ENCODE measurements at regions not wholly inside any gene's neighbourhood (a gene's known extent, or its start where the extent isn't known, plus 50 kb on each side); places are given as distances from the start of the nearest gene placed in this dataset.
"Not testable (repeated sequence)": the region's sequence is repeated elsewhere in the genome, so short reads cannot be mapped to it uniquely, and the experiment has no call there.

DNA sequence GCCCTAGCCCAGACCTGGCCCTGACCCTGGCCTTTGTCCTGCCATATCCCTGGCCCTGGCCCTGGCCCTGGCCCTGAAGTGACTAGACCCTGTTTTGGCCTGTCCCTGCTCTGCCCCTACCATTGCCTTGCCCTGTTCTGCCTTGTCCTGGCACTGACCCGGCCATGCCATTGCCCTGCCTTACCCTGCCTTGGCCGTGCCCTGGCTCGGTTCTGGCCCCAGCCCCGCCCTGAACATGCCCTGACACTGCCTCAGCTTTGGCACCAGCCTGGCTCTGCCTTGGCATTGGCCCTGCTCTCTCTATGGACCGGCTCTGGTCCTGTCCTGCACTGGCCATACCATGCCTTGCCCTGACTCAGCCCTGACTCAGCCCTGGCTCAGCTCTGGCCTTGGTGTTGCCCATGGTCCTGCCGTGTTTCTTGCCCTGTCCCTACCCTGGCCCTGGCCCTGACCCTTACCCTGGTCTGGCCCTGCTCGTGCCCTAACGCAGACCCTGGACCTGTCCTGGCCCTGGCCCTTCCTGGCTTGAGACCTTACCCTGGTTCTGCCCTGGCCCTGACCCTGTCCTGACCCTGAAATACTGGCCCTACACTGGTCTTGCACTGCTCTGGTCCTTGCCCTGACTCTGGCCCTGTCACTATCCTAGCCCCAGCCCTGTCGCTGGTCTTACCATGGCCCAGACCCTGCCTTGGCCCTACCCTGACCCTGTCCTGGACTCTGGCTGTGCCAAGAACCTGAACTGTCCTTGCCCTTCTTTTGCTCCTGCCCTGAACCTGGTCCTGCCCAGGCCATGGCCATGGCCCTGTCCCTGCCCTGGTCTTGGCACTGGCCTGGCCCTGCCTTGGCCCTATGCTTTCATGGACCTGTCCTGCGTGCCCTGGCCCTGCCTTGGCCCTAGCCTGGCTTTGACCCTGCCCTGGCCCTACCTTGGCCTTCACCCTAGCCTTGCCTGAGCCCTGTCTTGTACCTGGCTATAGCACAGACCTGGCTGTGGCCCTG lies 224.6 kb downstream of the LIPI start:
- WGBS, 10 experiments: 44 to 88% methylated on average over 3 to 4 of the region's 10 CpGs; no CpG with 5 or more reads in 8 of the 10 experiments
- in situ Hi-C loops (cut with MboI; ENCODE audit: low pct_unique_long_range_greater_than_20kb in 2 of 9, low sequenced_read_pairs in 9 of 9, unreplicated experiment in 9 of 9); H3K4me1 ChIP-seq (replicated peaks in 1 of 2); H3K27ac ChIP-seq; H3K4me3 ChIP-seq: not testable (repeated sequence)
- ATAC-seq (replicated peaks in 6 of 8): peak in 1 of 8 experiments; percentile 16

DNA sequence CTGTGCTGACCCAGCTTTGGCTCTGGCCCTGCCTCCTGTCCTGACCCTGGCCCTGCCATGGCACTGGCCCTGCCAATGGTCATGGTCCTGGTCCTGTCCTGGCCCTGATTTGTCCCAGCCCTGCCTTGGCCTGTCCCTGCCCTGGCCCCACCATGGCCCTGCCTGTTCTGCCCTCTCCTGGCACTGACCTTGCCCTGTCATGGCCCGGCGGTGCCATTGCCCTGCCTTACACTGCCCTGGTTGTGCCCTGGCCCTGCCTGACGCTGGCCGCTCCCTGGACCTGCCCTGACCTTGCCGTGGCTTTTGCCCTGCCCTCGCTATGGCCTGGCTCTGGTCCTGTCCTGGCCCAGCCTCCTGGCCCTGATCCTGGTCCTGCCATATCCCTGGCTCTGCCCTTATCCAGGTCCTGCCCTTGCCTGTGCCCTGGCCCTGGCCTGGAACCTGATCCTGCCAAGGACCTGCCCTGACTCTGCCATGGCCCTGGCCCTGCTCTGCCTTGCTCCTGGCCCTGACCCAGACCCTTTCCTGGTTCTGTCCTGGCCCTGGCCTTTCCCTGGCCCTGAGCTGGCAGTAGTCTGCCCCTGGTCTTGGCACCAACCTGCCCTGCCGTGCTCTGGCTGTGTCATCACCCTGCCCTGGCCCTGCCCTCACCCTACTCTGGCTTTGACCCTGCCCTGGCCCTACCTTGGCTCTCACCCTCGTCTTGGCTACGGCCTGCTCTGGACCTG lies 225.5 kb downstream of the LIPI start:
- in situ Hi-C loops (cut with MboI; ENCODE audit: low pct_unique_long_range_greater_than_20kb in 2 of 9, low sequenced_read_pairs in 9 of 9, unreplicated experiment in 9 of 9); H3K4me1 ChIP-seq (replicated peaks in 1 of 2); ATAC-seq (replicated peaks in 6 of 8); H3K4me3 ChIP-seq; H3K27ac ChIP-seq: not testable (repeated sequence)
- WGBS, 10 experiments: 67 to 81% methylated on average over 1 to 6 of the region's 9 CpGs; no CpG with 5 or more reads in 8 of the 10 experiments

DNA sequence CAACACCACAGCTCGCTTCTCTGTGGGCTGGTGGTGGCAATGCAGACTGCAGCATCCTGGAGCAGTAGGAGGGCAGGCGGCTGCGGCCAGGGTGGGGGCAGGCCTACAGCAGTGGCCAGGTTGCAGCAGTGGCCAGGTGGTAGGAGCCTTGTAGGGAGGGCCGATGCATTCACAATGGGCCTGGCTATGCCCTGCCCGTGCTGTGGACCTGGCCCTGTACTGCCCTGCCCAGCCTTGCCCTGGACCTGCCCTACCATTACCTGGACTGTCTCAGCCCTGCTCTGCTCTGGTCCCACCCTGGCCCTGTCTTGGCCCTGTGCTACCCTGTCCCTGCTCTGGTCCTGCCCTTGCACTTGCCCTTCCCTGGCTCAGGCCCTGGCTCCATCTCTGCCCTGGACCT lies 226.0 kb downstream of the LIPI start:
- H3K27ac ChIP-seq; in situ Hi-C loops (cut with MboI; ENCODE audit: low pct_unique_long_range_greater_than_20kb in 2 of 9, low sequenced_read_pairs in 9 of 9, unreplicated experiment in 9 of 9); ATAC-seq (replicated peaks in 6 of 8); H3K4me1 ChIP-seq (replicated peaks in 1 of 2); H3K4me3 ChIP-seq: not testable (repeated sequence)
- WGBS, 10 experiments: no CpG with 5 or more reads among the region's 5 CpGs

DNA sequence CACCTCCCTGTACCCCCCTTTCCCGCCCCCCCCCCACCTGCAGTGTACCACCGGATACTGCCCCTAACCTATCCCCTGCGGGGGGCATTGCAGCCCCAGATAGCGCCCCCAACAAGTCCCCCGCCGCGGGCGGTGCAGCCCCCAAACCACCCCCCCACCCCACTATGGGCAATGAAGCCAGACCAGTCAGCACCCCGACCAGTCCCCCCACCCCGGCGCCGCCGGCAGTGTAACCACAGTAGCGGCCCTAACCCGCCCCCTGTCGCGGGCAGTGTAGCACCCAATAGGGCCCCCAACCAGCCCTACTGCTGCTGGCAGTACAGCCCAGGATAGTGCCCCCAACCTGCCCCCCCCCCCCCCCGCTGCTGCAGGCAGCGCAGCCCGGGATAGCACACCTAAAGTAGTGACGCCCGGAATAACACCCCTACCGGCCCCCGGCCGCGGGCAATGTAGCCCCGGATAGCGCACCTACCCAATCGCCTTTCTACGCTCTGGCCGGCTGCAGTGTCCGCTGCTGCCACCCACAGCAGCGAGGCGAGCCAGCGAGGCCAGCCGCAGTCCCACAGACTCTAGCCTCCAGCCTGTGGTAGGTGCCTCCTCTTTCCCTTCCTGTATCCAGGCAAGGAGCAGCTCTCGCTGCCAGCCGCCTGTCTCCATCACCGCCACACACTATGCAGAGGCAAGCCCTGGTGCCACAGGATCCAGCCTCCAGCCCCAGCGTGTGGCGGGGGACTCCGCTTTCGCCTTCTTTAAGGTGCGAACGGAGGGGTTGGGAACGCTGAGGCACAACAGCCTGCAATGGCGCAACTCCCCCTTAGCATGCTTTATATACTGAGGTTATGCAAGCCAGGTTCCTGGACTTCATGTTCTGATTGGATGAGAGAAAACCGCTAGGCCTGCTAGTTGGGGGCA lies 229.3 kb downstream of the LIPI start:
- ATAC-seq (replicated peaks in 6 of 8); in situ Hi-C loops (cut with MboI; ENCODE audit: low pct_unique_long_range_greater_than_20kb in 2 of 9, low sequenced_read_pairs in 9 of 9, unreplicated experiment in 9 of 9); H3K4me1 ChIP-seq (replicated peaks in 1 of 2); H3K27ac ChIP-seq; H3K4me3 ChIP-seq: not testable (repeated sequence)
- no CpG with 5 or more reads among the region's 48 CpGs for WGBS, 10 experiments

DNA sequence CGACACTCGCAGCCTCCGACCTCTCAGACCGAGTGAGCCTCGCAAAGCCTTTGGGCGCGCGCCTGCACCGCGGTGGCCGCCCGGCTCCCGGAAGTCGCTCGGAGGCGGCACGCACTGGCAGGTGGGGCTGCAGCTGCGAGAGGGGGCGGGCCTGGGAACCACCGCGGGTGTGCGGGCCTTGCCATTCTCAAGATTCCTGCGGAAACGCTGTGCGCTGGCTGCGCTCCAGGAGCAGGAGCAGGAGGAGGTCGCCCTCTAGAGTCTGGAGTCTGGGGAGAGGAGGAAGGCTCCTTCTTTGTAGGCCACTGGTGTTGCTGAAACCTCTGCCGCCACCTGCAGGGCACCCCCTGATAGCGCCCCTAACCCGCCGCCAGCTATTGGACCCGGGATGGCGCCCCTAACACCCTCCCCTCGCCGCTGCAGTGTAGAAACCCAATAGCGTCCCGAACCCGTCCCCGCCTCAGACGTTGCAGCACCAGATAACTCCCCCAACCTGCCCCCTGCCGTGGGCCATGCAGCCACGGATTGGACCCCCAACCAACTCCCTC lies 230.6 kb downstream of the LIPI start:
- in situ Hi-C loops (cut with MboI; ENCODE audit: low pct_unique_long_range_greater_than_20kb in 2 of 9, low sequenced_read_pairs in 9 of 9, unreplicated experiment in 9 of 9); H3K4me1 ChIP-seq (replicated peaks in 1 of 2); H3K27ac ChIP-seq: not testable (repeated sequence)
- peak overlapping the region in 2 of 5 donors; percentile 23 to 46 for H3K4me3 ChIP-seq
- no CpG with 5 or more reads among the region's 42 CpGs for WGBS, 10 experiments
- ATAC-seq (replicated peaks in 6 of 8): peak in 7 of 8 experiments; percentile 71 to 97 (median 81)

DNA sequence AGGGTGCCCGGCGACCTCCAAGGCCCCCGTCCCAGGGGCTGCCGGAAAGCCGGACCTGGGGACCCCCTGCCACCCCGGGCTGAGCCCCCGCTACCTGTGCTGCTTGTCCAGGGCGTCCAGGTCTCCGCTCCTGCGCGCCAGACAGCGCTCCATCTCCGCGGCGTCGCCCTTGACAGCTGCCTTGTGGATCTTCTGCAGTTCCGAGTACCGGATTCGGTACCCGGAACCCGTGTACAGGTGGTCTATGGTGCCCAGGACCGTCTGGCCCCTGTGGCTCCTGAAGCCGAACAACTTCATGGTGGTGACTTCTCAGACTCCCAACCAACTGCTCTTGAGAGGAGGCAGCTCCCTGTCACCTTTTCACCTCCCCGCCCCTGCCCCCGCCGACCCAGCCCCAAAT lies 231.1 kb downstream of the LIPI start:
- in situ Hi-C loops (cut with MboI; ENCODE audit: low pct_unique_long_range_greater_than_20kb in 2 of 9, low sequenced_read_pairs in 9 of 9, unreplicated experiment in 9 of 9); H3K4me1 ChIP-seq (replicated peaks in 1 of 2); H3K27ac ChIP-seq: not testable (repeated sequence)
- H3K4me3 ChIP-seq: peak overlapping the region in 2 of 5 donors; percentile 23 to 46
- no CpG with 5 or more reads among the region's 26 CpGs for WGBS, 10 experiments
- peak in 2 of 8 experiments; percentile 16 to 24 for ATAC-seq (replicated peaks in 6 of 8)

DNA sequence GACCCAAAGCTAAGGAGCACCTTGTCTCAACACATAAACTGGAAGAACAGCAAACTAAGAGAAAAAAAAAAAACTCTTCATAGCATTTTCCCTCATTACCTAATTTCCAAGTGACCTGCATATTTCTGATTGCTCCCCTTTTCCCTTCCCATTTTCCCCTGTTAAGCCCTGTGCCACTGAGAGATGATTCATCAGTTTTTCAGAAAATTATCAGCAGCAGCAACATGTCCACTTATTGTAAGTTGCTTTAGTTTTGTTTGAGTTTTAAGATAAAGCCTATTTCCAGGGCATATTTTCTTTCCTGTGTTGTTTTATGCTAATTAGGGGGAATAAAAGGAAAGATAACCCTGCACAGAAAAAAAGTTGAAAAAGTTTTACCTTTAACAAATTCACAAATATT lies 236.2 kb downstream of the LIPI start:
- H3K27ac ChIP-seq; in situ Hi-C loops (cut with MboI; ENCODE audit: low pct_unique_long_range_greater_than_20kb in 2 of 9, low sequenced_read_pairs in 9 of 9, unreplicated experiment in 9 of 9); ATAC-seq (replicated peaks in 6 of 8); H3K4me3 ChIP-seq; H3K4me1 ChIP-seq (replicated peaks in 1 of 2): not testable (repeated sequence)

DNA sequence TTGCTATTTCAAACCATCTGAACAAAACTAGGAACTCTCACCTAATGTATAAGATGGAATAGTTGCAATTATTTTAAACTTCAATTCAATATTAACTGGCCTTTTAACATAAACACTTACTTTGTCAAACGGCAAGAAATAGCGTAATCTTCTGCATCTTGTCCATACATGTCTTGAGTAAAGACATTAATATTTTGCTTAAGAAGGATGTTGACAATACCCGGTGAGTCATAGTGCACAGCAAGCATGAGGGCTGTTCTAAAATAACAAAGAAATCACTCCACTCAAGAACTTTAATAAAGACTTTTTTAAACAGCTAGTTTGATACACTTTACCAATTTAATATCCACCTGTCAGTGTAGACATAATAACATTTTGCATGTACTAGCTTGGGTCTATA lies 240.9 kb downstream of the LIPI start:
- in situ Hi-C loops (cut with MboI; ENCODE audit: low pct_unique_long_range_greater_than_20kb in 2 of 9, low sequenced_read_pairs in 9 of 9, unreplicated experiment in 9 of 9); H3K27ac ChIP-seq; H3K4me1 ChIP-seq (replicated peaks in 1 of 2); H3K4me3 ChIP-seq: not testable (repeated sequence)
- peak in 1 of 8 experiments; percentile 50 for ATAC-seq (replicated peaks in 6 of 8)
- WGBS, 10 experiments: 40% methylated on average over 1 of the region's 3 CpGs; no CpG with 5 or more reads in 9 of the 10 experiments

DNA sequence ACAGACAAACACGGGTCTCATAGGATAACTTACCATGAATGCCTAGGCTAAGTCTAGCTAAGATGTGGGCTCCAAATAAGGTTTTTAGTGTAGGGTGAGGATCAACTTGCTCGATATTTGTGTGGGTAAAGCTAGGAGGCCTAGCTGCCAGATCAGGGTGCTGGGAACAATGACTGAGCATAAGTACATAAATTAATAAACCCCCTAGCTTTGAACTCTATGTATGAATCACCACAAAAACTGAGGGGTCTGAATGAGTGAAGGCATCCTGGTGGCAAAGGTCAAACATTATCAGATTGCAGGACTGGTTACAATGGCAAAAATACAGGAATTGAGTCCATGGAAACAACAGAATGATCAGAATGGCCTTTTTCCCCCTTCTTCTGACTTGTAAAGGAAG lies 241.8 kb downstream of the LIPI start:
- H3K4me1 ChIP-seq (replicated peaks in 1 of 2); ATAC-seq (replicated peaks in 6 of 8); in situ Hi-C loops (cut with MboI; ENCODE audit: low pct_unique_long_range_greater_than_20kb in 2 of 9, low sequenced_read_pairs in 9 of 9, unreplicated experiment in 9 of 9); H3K4me3 ChIP-seq; H3K27ac ChIP-seq: not testable (repeated sequence)
- WGBS, 10 experiments: 0 to 29% (median 13%) methylated on average over 1 to 2 of the region's 2 CpGs; no CpG with 5 or more reads in 6 of the 10 experiments

DNA sequence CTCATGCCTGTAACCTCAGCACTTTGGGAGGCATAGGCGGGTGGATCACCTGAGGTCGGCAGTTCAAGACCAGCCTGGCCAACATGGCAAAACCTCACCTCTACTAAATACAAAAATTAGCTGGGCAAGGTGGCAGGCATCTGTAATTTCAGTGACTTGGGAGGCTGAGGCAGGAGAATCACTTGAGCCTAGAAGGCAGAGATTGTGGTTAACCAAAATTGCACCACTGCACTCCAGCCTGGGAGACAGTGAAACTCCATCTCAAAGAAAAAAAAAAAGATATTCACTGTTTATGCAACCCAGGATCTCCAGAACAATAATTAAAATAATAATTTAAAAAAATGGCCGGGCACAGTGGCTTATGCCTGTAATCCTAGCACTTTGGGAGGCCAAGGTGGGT lies 247.5 kb downstream of the LIPI start:
- H3K4me3 ChIP-seq; H3K4me1 ChIP-seq (replicated peaks in 1 of 2); H3K27ac ChIP-seq; ATAC-seq (replicated peaks in 6 of 8); in situ Hi-C loops (cut with MboI; ENCODE audit: low pct_unique_long_range_greater_than_20kb in 2 of 9, low sequenced_read_pairs in 9 of 9, unreplicated experiment in 9 of 9): not testable (repeated sequence)
- 0 to 100% (median 20%) methylated on average over 1 to 2 of the region's 3 CpGs; no CpG with 5 or more reads in 5 of the 10 experiments for WGBS, 10 experiments

DNA sequence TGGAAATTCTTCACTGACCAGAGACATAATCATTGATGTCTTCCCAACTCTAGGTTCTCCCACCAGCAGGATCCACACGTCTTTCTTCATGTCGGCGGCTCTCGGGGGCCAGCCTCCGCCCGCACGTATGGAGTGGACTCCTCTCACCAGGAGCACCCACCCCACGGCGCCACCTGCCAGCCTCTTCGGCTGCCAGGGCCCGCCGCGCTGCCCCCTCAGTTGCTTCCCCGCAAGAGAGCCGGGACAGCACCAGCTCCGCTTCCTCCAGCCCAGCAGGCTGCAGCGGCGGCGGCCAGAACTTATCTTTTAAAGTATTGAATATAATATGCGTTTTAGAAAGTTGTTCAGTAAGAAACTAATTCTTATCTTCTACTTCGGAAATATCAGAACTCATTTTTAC lies 273.5 kb downstream of the LIPI start:
- WGBS, 10 experiments: 29 to 96% (median 82%) methylated on average over 1 to 8 of the region's 21 CpGs; no CpG with 5 or more reads in 4 of the 10 experiments

More for the DNA sequence above, 273.5 kb downstream of the LIPI start:
- in situ Hi-C loops (cut with MboI; ENCODE audit: low pct_unique_long_range_greater_than_20kb in 2 of 9, low sequenced_read_pairs in 9 of 9, unreplicated experiment in 9 of 9): no loop called here
- ATAC-seq (replicated peaks in 6 of 8): no peak
- H3K4me3 ChIP-seq: no peak overlapping the region
- H3K4me1 ChIP-seq (replicated peaks in 1 of 2): no peaks in the 10 kb centered on the region
- H3K27ac ChIP-seq: no peak overlapping the region
